Heart left ventricle (tissue), 13 donors: ENCODE measurements at regions not wholly inside any gene's neighbourhood (a gene's known extent, or its start where the extent isn't known, plus 50 kb on each side); places are given as distances from the start of the nearest gene placed in this dataset.

ENCODE experiments used
- CTCF ChIP-seq, 12 donors: fragments of 200-600 bp; sonication (generic) in 4 of 12; IDR thresholded peaks; one replicate each; pipeline versions ENCODE4 v1.5.0 to v1.8.0; 2018 to 2022; ENCODE audit warnings: antibody characterized with exemption in 12 of 12, mild to moderate bottlenecking in 5 of 12
- POLR2A ChIP-seq, 2 donors: fragments of 450-650 bp; IDR thresholded peaks; one replicate each; pipeline ENCODE4 v1.6.1; 2017; ENCODE audit warnings: antibody characterized with exemption in 2 of 2, mild to moderate bottlenecking in 2 of 2, moderate library complexity in 2 of 2
- donor health status: ischemic (EF 13 %, LVEDD 7.1; RV severe dilation, severe dysfunction).
- donor health status: DM: no; HTN: yes; CAD: no.
- donor health status: DM: no; HTN: no; CAD: no.
- donor health status: ischemic (EF 25% LVEDD 6.9; RV normal size, moderate dysfunction).
- donor health status: ischemic (EF 25% LVEDD 5.7; RV mildly dilated, moderate dysfunction).
- donor health status: ischemic (EF 35%, LVEDD 5.7; RV mildly dilated, moderate dysfunction).
- donor health status: nonischemic (EF 11% LVEDD 7.7; RV severe dilation, severe dysfunction).
- donor health status: DM: yes; HTN: yes; CAD: no.
- donor health status: PGD.
- donor health status: ischemic (EF 29% LVEDD 5.4; RV normal size, mild dysfunction).
- donor health status: nonischemic (EF 23%, LVEDD 6.1; RV moderate dilation, normal function).

- no peak for TF ChIP-seq POLR2A (IDR thresholded peaks at IDR 0.05)
- no peak for TF ChIP-seq CTCF (IDR thresholded peaks at IDR 0.05)
These were observed 422.7 kb downstream of the MIAT start for GRCh38 chr22:27080036-27080578.
